ENCODE measurements at regions not wholly inside any gene's neighbourhood (a gene's known extent, or its start where the extent isn't known, plus 50 kb on each side); places are given as distances from the start of the nearest gene placed in this dataset.

DNA sequence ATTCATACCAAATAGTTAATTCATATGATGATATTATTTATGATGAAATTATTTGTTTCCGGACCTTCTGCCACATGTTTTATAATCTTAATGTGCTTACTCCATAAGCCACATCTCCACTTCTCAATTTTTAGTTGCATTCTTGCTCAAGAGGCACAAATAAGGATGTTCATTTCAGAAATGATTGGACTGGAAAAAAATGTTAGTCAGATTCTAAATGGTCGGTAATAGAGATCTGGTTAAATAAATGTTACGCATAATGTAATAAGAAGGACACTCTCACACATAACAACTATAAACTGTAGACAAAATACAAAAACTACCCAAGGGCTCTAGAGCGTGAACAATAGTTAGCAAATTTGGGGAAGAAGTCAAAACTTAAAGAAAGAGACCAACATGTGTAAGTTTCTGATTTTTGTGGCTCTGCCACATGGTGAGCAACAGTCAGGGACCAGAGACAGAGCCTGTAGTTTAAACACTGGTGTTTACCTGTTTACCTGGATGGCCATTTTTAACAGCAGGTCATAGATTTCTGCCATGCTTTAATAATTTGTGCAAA is 554.3 kb upstream of the CLINT1 start:
- DNase-seq (ENCODE audit: extremely low read depth, low read depth, low spot score) = no peak

DNA sequence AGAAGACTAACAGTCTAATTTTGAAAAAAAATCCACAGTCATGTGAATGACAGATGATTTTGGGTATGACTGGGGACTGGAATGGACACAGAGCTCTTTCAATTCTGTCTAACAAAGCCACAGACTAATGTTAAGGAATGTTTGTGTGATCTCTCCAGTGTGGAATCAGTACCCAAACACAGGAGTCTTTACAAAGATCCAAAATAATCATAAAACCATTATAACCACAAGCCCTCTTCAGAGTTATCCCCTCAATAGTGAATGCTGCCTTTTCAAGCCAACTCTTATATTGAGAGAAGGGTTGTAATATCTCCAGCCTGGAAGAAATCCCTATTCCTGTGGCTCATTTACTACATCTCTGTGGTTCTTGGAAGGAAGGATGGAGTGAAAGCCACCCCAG is 552.0 kb upstream of the CLINT1 start:
- DNase-seq (ENCODE audit: extremely low read depth, low read depth, low spot score) = no peak

DNA sequence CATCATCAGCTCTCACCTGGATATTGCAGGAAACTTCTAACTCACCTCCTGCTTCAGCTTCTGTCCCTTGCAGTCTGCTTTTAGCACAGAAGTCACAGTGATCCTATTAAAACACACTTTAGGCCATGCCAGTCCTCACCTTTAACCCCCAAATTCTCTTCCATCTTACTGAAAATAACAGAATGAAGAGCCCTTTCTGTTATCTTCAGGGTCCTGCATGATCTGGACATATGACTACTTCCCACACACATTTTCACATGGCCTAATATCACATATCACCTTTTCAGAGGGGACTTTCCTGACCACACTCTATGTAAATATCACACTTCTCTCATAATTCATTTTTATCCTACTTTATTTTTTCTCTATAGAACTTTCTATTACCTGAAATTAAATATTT is 550.6 kb upstream of the CLINT1 start:
- no peak for DNase-seq (ENCODE audit: extremely low read depth, low read depth, low spot score)

DNA sequence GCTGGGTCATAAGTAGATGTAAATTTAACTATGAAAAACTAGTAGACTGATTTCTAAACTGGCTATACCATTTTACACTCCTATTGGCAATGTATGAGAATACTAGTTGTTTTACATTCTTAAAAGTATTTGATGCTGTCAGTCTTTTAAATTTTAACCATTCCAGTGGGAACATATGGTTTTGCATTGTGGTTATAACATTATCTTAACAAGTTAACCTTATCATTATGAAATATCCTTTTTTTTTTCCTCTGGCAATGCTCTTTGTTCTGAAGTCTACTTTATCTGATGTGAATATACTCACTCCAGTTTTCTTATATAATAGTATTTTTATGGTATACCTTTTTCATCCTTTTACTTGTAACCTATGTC is 548.9 kb upstream of the CLINT1 start:
- no peak for DNase-seq (ENCODE audit: extremely low read depth, low read depth, low spot score)

DNA sequence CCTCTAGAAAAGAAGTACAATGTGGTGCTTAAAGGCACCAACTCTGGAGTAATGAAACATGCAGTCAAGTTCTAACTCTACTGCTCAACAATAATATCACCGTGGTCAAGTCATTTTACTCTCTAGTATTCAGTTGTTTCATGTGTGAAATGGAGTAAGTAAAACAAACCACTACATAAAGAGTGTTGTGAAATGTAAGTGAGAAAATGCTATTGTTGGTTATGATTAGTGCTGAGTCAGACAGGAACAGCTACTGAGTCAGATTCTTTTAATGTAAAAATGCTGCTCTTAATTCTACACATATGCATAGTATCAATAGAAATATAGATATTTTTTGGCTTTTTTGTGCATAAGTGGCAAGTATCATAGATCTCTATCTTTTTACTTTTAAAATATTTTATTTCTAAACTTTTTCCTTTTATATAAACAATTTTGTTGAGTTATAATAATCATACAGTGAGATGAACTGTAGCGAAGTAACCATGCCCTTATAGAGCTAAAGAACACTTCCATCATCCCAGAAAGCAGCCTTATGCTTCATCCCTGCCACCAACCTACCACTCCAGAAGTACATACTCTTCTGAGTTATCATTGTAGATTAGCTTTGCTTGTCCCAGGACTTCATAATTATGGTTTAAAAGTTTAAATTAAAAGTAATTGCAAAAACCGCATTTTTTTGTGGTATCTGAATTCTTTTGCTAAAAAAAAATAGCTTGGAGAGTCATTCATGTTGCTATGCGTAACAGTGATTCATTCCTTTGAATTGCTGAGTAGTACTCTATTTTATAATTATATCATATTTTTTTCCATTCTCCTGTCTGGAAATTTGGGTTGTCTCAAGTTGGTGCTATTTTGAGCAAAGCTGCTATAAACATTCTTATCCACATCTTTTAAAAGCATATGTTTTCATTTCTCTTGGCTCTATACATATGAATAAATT is 548.2 kb upstream of the CLINT1 start:
- no peak for DNase-seq (ENCODE audit: extremely low read depth, low read depth, low spot score)

DNA sequence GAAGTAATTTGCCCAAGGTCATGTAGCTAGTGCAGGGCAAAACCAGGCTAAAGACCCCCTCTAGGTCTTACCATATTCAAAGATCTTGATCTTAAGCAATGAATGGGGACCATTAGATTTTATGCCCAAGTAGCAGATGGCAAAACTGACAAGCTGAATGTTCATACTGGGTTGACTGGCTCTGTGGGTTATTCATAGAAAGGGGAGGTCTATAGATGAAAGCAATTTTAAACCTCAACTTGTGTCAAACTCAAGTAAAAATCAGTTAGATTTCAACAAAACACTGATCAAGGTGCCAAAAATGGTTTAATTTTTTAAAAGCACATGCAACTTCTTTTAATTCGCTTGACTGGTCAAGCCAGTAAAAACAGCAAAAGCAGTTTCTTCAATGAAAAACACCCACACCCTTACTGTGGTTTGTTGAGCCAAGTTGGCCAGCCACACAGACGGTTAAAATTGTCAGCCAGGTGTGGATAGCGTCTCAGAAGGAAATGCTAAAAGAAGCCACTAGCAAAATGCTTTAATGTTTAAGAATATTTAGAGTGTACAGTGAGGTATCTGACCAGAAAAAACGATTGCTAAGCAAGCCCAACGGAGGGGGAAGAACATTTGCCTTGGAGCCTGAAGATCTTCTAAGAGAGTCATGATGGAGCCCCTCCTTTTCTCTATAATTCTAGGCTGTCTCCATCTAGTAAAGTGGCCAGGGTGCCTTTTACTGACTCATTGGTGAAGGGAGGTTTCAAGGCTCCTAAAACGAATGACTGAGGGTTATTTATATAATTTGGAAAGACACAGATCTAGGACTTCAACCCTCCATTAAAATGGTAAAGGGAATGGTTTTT is 539.6 kb upstream of the CLINT1 start:
- no peak for DNase-seq (ENCODE audit: extremely low read depth, low read depth, low spot score)

DNA sequence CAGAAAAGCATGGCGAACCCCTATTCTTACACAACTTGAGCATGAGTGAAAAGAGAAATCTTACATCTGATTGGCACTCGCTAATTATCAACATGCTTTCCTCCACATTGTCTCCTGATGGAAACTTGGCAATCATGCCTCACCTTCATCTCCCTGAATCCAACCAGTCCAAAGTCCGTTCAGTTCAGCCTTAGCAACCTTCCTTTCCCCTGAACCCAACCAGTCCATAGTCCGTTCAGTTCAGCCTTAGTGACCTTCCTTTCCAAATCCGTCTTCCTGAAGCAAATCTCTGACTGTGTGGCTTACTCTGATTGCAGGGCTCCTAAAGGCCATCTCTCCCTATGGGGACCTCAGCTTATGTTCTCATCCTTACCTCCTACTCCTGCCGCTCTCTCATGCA is 538.3 kb upstream of the CLINT1 start:
- no peak for DNase-seq (ENCODE audit: extremely low read depth, low read depth, low spot score)

DNA sequence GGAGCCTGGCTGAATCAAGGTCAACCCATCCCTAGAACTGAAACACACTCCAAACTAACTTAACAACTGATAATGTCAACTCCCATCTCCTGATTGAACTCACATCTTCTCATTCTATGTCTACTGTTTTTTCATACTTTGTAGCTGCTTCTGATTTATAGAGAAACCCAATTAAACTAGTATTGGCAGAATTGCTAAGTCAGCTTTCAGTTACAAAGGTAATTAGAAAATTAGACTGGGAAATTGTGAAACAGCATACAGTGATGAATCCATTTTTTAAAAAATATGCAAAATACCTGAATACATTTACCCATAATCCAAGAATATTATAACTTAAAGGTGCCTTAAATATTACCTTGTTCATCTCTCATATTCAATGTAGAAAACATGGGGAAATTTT is 535.2 kb upstream of the CLINT1 start:
- DNase-seq (ENCODE audit: extremely low read depth, low read depth, low spot score) = no peak

DNA sequence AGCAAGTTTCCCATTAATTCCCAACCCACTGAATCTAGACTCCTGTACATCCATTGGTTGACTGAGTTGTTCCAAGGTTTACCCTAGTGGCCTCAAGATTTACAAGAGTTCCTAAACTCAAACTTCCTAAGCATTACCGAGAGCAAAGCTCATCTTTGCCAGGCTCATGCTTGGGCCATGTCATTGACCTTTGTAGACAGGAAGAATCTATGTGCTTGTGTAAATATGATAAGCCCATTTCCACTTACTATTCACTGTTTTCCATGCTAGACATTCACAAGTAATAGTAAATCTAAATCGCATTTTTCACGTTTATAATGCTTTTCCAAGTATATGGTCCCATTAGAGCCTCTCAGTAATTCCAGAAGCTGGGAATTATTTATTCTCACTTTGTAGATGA is 534.5 kb upstream of the CLINT1 start:
- DNase-seq (ENCODE audit: extremely low read depth, low read depth, low spot score) = no peak

DNA sequence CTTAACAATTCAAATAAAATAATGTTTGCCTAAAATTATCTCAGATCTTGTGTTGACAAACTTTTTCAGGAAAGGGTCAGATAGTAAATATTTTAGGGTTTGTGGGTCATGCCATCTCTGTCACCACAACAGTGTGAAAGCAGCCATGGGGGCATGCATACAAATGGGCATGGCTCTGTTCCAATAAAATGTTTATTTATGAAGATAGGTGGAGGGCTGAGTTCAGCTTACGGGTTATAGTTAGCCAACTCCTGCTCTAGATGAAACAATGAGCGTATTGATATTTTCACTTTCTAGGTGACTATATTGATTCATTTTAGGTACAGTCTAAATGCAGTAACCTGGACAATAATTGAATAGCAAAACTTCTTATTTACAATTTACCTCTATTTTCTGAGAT is 533.8 kb upstream of the CLINT1 start:
- DNase-seq (ENCODE audit: extremely low read depth, low read depth, low spot score) = no peak

DNA sequence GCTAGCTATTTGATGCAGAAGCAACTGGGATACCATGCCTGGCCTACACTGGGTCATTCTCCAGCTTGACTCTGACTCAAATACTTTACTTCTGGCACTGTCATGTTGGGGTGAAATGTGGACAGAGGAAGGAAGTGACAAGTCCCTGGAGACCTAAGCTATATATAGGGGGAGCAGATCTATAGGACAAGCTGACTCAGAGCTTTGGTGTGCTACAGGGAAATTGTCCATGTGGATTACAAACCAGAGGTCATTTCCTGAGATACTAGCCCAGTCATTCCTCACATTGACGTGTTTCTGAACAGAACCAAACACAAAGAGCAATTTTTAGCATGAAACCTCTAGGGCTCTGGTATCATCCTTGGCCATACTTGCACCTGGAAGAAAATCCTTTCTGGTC is 531.6 kb upstream of the CLINT1 start:
- peak; percentile 91 for DNase-seq (ENCODE audit: extremely low read depth, low read depth, low spot score)

DNA sequence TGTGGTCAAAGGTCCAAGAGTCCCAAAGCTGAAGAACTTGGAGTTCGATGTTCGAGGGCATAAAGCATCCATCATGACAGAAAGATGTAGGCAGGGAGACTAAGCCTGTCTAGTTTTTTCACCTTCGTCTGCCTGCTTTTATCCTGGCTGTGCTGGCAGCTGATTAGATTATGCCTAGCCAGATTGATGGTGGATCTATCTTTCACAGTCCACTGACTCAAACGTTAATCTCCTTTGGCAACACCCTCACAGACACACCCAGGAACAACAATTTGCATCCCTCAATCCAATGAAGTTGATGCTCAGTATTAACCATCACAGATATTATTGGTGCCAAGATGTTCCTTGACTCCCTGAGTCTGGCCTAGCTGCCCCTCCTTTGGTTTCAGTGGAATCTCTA is 530.8 kb upstream of the CLINT1 start:
- no peak for DNase-seq (ENCODE audit: extremely low read depth, low read depth, low spot score)

DNA sequence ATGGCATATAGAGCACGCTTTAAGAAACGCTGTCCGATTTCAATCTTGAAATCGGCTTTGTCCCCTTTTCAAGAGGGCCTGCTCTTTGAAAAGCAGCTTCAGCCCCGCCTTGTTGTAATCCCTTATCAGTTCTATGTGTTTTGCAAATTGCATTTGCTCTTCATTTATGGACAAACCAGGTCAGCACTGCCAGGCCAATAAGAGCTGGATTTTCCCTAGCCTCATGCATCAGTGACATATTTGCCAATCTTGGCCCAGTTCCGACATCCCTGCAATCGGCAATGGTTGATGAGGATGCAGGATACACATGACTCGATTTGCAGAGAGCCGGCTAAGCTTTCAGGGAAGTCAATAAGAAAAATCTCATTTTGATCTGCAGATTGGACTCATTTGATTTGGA is 529.1 kb upstream of the CLINT1 start:
- DNase-seq (ENCODE audit: extremely low read depth, low read depth, low spot score) = no peak

DNA sequence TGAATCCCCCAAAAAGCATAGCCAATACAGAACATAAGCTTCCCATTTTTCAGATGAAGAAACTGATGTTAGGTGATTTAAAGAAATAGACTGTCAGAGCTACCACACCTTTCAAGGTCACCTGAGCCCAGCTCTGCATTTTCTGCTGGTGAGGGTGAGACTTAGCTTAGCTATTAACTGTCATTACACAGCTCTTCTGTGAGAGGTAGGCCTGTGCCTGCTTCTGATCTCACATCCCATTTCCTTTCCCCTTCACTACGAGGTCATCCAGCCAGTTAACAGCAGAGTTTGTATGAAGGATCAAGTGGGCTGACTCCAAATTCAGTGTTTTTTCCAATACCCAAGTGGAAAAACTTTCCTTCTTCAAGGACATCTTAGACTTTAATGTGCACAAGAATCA is 528.6 kb upstream of the CLINT1 start:
- DNase-seq (ENCODE audit: extremely low read depth, low read depth, low spot score) = no peak

DNA sequence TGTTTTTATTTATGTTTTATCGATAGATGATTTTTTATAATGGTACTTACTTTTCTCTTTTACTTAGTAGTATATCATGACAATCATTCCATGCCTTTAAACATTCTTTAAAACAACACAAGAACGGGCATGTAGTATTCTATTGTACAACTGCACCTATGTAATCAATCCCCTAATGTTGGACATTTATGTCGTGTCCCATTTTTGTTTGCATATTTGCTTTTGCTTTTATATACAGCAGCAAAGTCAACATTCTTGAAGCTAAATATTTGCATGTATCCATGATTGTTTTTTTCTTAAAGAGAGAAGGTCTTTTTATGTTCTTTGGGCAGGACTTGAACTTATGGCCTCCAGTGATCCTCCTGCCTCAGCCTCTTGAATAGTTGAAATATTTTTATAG is 527.0 kb upstream of the CLINT1 start:
- no peak for DNase-seq (ENCODE audit: extremely low read depth, low read depth, low spot score)

DNA sequence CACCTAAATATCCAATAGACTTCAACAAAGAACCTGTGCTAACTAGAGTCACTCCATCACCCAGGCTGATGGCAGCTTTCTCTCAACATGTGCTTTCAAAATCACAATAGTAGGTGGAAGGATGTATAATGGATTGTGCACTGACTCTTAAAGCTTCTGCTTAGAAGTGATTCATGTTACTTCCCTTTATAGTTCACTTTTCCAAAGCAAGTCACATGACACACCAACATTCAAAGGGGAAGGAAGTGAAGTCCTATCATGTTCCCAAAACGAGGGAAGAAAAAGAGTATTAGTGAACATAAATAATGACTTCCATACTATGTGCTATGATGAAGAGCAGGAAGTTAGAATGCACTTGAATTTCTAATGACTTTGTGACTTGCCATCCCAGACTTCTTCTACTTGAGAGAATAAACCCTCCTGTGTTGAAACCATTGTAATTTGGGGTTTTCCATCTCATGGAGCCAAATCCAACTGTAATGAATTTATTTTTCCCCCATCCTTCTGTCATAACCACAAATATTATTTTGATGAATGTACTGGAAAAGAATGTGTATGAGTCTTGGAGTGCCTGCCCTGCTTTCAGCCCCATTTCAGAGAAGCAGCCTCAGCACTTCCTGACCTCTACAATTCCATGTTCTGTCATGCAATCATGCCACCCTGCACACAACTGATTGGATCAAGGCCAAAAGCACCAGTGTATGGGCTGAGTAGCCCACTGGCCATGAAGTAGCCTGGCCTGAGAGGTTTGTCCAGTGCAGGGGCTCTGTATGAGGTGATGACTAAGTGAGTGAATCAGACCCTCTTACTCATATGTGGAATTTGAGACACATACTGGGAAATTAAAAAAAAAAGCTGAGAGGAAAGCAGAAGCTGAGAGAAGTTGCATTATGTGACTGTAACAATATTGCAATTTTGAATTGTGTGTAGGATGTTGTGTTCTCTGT is 525.9 kb upstream of the CLINT1 start:
- no peak for DNase-seq (ENCODE audit: extremely low read depth, low read depth, low spot score)

DNA sequence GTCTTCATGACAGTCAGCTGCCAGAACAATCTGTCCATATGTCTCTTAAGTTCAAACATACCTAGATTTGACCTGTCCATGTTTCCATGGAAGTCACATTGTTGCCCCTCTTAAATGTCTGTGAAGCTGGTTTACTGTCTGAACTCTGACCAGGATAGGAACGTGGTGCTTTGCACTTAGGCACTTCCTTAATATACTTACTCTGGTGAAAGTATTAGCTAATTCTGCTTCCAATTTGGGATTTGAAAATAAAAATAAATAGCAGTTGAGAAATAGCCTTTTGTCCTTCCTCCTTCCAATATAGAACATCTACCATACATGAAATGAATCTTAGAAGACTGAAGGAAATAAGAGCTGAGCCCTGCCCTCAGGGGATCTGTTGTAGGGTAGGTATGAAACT is 524.5 kb upstream of the CLINT1 start:
- DNase-seq (ENCODE audit: extremely low read depth, low read depth, low spot score) = no peak

DNA sequence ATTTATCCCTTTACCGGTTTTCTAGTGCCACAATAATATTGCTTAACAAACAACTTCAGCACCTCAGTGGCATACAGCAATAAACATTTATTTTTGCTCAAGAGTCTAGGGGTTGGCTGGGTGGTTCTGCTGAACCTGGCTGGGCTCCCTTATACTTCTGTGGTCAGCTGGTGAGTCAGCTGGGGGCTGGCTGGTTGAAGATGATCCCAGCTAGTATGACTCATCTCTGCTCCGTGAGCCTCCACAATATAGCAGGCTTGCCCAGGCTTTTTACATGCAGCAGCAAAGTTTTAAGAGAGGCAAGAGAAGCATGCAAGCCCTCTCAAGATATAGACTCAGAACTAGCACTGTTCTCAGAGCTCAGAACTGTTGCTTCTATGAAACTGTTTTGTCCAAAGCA is 523.5 kb upstream of the CLINT1 start:
- no peak for DNase-seq (ENCODE audit: extremely low read depth, low read depth, low spot score)

DNA sequence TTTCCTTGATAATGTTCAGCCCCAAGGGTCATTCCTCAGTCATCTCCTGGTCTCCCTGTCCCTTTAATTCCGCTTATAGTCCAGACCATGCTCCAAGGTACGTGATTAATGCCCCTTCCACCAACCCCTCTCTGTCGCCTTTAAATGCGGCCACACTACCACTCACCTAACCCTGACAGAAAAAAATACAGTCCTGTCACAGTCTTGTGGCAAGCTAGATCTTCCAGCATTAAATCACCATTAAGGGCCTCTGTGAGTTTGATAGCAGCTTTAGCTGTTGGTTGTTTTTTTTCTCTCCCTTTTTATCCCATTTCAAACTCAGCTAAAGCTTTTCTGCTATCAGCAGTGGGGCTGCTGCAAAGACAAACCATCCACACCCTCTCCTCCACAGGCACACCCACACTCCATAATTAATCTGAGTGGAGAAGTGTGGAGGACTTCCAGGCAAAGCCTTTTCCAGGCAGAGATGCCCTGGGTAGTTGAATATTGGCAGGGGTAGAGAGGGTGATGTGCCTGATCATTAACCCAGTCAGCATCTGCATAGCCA is 522.7 kb upstream of the CLINT1 start:
- DNase-seq (ENCODE audit: extremely low read depth, low read depth, low spot score) = no peak

DNA sequence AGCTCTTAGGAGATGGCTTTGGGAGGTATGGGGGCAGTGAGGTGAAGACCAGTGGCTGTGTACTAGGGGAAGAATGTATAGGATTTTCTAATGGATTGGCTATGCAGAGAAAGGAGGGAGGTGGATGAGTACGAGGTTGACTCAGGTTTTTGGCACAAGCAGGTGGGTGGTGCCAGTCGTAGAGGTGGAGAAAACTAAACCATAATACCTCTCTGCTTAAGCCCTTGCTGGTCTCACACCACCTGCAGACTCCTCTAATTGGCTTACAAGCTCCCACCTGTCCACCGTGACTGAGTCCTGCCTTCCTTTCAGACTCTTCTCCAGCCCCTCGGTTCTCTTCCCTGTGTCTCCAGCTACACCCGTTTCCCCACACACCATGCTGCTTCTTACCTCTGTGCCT is 521.7 kb upstream of the CLINT1 start:
- no peak for DNase-seq (ENCODE audit: extremely low read depth, low read depth, low spot score)

Data from glomerular endothelial cell (primary cell).